B cell (primary cell): ENCODE measurements at regions not wholly inside any gene's neighbourhood (a gene's known extent, or its start where the extent isn't known, plus 50 kb on each side); places are given as distances from the start of the nearest gene placed in this dataset.

Experiments used
- ATAC-seq: fragments of 200-7000 bp; cut with Tn5 transposase; one replicate; pipeline ENCODE4 v1.10.0; 2021; ENCODE audit warnings: low read depth, mild to moderate bottlenecking, moderate number of reproducible peaks, moderate library complexity
- CTCF ChIA-PET: fragments of 350-600 bp; sonication (Branson Sonifier 250); formaldehyde crosslinking; loops from one replicate; lab custom pipeline; 2021; ENCODE audit warnings: antibody characterized with exemption, inconsistent platforms; lab: Charles Lee
- POLR2A ChIA-PET: fragments of 350-600 bp; sonication (Branson Sonifier 250); formaldehyde crosslinking; loops from one replicate; lab custom pipeline; 2021; ENCODE audit warnings: antibody characterized with exemption; lab: Charles Lee
- DNase-seq: peaks from one replicate; pipeline ENCODE4 v3.0.0; 2013
- H2AFZ ChIP-seq: 2 replicates; pipeline ENCODE4 v1.6.1; 2012; ENCODE audit warnings: mild to moderate bottlenecking, low read depth, low read length; ENCODE audit not compliant: insufficient read depth, poor library complexity, severe bottlenecking
- H3K27ac ChIP-seq, 2 donors: 1 replicate in 1 of 2; 2 replicates in 1 of 2; pipeline ENCODE4 v1.5.1; 2012 to 2013; ENCODE audit warnings: low read length in 2 of 2, mild to moderate bottlenecking in 2 of 2, moderate library complexity in 1 of 2
- H3K27me3 ChIP-seq, 4 experiments: fragments of 200-600 bp in 1 of 4; sonication (generic) in 1 of 4; replicated peaks in 1 of 4; 1 replicate in 2 of 4; 2 replicates in 2 of 4; pipeline versions ENCODE4 v1.6.1 to v1.7.0; 2013 to 2016; ENCODE audit warnings: low read length in 3 of 4, mild to moderate bottlenecking in 2 of 4, mixed read lengths in 1 of 4, moderate library complexity in 1 of 4; ENCODE audit not compliant: insufficient read depth in 4 of 4, control insufficient read depth in 3 of 4; ENCODE audit errors: control extremely low read depth in 1 of 4
- H3K36me3 ChIP-seq, 2 experiments: replicated peaks in 1 of 2; 1 replicate in 1 of 2; 2 replicates in 1 of 2; pipeline versions ENCODE4 v1.6.1 to v1.7.1; 2013; ENCODE audit warnings: low read length in 1 of 2; ENCODE audit not compliant: insufficient read depth in 2 of 2, control insufficient read depth in 1 of 2; ENCODE audit errors: control extremely low read depth in 1 of 2, extremely low read depth in 1 of 2
- H3K4me1 ChIP-seq, 2 donors: fragments of 200-600 bp in 1 of 2; sonication (generic) in 1 of 2; 1 replicate in 1 of 2; 2 replicates in 1 of 2; pipeline versions ENCODE4 v1.5.1 to v1.6.1; 2013 to 2017; ENCODE audit warnings: low read length in 2 of 2; ENCODE audit not compliant: control insufficient read depth in 2 of 2, insufficient read depth in 2 of 2
- H3K4me2 ChIP-seq: replicated peaks from 2 replicates; pipeline ENCODE3; 2012; ENCODE audit warnings: mild to moderate bottlenecking, low read depth, low read length; ENCODE audit not compliant: poor library complexity, severe bottlenecking
- H3K4me3 ChIP-seq, 5 experiments: fragments of 200-600 bp in 1 of 5; sonication (generic) in 1 of 5; 1 replicate in 3 of 5; 2 replicates in 2 of 5; pipeline versions ENCODE4 v1.5.1 to v1.7.0; 2011 to 2016; ENCODE audit warnings: low read length in 4 of 5, mild to moderate bottlenecking in 4 of 5, low read depth in 2 of 5, control low read depth in 1 of 5, moderate library complexity in 1 of 5; ENCODE audit not compliant: insufficient read depth in 1 of 5; ENCODE audit errors: control extremely low read depth in 1 of 5, extremely low read depth in 1 of 5
- H3K79me2 ChIP-seq: fragments of 200-600 bp; sonication (generic); one replicate; pipeline ENCODE4 v1.6.0; 2016; ENCODE audit warnings: low read length; ENCODE audit not compliant: control insufficient read depth, insufficient read depth
- H3K9ac ChIP-seq: fragments of 200-600 bp; sonication (generic); 2 replicates; pipeline ENCODE4 v1.6.1; 2017; ENCODE audit warnings: mild to moderate bottlenecking, low read length, moderate library complexity
- H3K9me3 ChIP-seq, 3 donors: one replicate each; pipeline versions ENCODE4 v1.6.1 to v1.7.1; 2013; ENCODE audit warnings: low read length in 2 of 3; ENCODE audit not compliant: control insufficient read depth in 2 of 3, insufficient read depth in 1 of 3; ENCODE audit errors: control extremely low read depth in 1 of 3
- H4K20me1 ChIP-seq: 2 replicates; pipeline ENCODE4 v1.6.0; 2012; ENCODE audit warnings: mild to moderate bottlenecking, low read length; ENCODE audit not compliant: insufficient read depth, control insufficient read depth, poor library complexity, severe bottlenecking
- H3K27ac Mint-ChIP-seq: one replicate; pipeline ENCODE4 v1.8.0; 2021; ENCODE audit warnings: mixed read lengths
- H3K27me3 Mint-ChIP-seq: one replicate; pipeline ENCODE4 v1.8.0; 2021; ENCODE audit warnings: mixed read lengths
- H3K4me1 Mint-ChIP-seq: one replicate; pipeline ENCODE4 v1.8.0; 2021; ENCODE audit warnings: mixed read lengths
- H3K4me3 Mint-ChIP-seq: one replicate; pipeline ENCODE4 v1.8.0; 2021; ENCODE audit warnings: mixed read lengths
- H3K9me3 Mint-ChIP-seq: one replicate; pipeline ENCODE4 v1.8.0; 2022; ENCODE audit warnings: mixed read lengths; ENCODE audit not compliant: insufficient read depth
- CTCF ChIP-seq: fragments of 200-600 bp; IDR thresholded peaks from one replicate; pipeline ENCODE4 v1.8.0; 2022; ENCODE audit warnings: antibody characterized with exemption, mild to moderate bottlenecking
- EZH2 ChIP-seq: IDR thresholded peaks from 2 replicates; pipeline ENCODE4 v1.6.1; 2012; ENCODE audit warnings: borderline replicate concordance, low read depth, mild to moderate bottlenecking, moderate library complexity, low read length; ENCODE audit not compliant: insufficient read depth, poor library complexity, severe bottlenecking
- WGBS: methylation state at CpG from one replicate; pipeline ENCODE4 v1.1.5; 2013; ENCODE audit warnings: missing lambda C conversion rate; ENCODE audit not compliant: insufficient coverage; 5-methylcytosine and 5-hydroxymethylcytosine counted together
- intact Hi-C: fragments of 100-400 bp; cut with micrococcal nuclease; formaldehyde crosslinking; loops from one replicate; pipeline ENCODE4 v1.10.0; 2022

- Mint-ChIP-seq H3K9me3 (peaks cover 5% of the 10 kb centered on the region), H3K27ac (no peak overlapping the region), H3K4me1 (no peaks in the 10 kb centered on the region), H3K27me3 (no peaks in the 10 kb centered on the region), H3K4me3 (no peak overlapping the region)
- Histone ChIP-seq H3K9ac (no peak overlapping the region), H3K4me1 (no peaks in the 10 kb centered on the region), H3K36me3 (no peaks in the 10 kb centered on the region), H3K4me2 (no peak overlapping the region), H3K27me3 (no peaks in the 10 kb centered on the region), H3K79me2 (no peaks in the 10 kb centered on the region), H4K20me1 (no peaks in the 10 kb centered on the region), H3K27ac (no peak overlapping the region), H3K4me3 (no peak overlapping the region), H3K9me3 (peaks cover 0 to 16% (median 0%) of the 10 kb centered on the region in 3 donors), H2AFZ (no peak overlapping the region)
- DNase-seq (no peak), ATAC-seq (no peak)
- CTCF ChIA-PET, result no interaction called here
- WGBS, result 87% methylated on average over 6 of the region's 7 CpGs
- intact Hi-C loops, result no loop called here
- TF ChIP-seq EZH2 (no peak), CTCF (no peak)
- POLR2A ChIA-PET, result no interaction called here
Observed at GRCh38 chr6:77173472-77174074, 289.7 kb downstream of the HTR1B start.

GRCh38 chr6:77172578-77172977, 290.7 kb downstream of the HTR1B start:
- Histone ChIP-seq H3K9me3 (peaks cover 0 to 16% (median 0%) of the 10 kb centered on the region in 3 donors), H3K9ac (no peak overlapping the region), H3K79me2 (no peaks in the 10 kb centered on the region), H4K20me1 (no peaks in the 10 kb centered on the region), H3K4me2 (no peak overlapping the region), H3K4me1 (no peaks in the 10 kb centered on the region), H3K27ac (no peak overlapping the region), H3K4me3 (no peak overlapping the region), H3K27me3 (no peaks in the 10 kb centered on the region), H3K36me3 (no peaks in the 10 kb centered on the region), H2AFZ (no peak overlapping the region)
- ChIA-PET CTCF (no interaction called here), POLR2A (no interaction called here)
- no peak for DNase-seq
- TF ChIP-seq CTCF, result no peak
- TF ChIP-seq EZH2, result no peak
- no peak for ATAC-seq
- WGBS, result 92% methylated on average over 6 of the region's 6 CpGs
- no peak overlapping the region for H3K27ac Mint-ChIP-seq
- intact Hi-C loops, result no loop called here
- H3K27me3 Mint-ChIP-seq, result no peaks in the 10 kb centered on the region
- no peak overlapping the region for H3K4me3 Mint-ChIP-seq
- H3K4me1 Mint-ChIP-seq, result no peaks in the 10 kb centered on the region
- peaks cover 6% of the 10 kb centered on the region for H3K9me3 Mint-ChIP-seq
